BLaER1 treated with 17β-estradiol and CSF1 and Interleukin-3, amounts not matched to agents 10 nM and 100 nM (cell line): ENCODE measurements at regions not wholly inside any gene's neighbourhood (a gene's known extent, or its start where the extent isn't known, plus 50 kb on each side); places are given as distances from the start of the nearest gene placed in this dataset.
"Not testable (repeated sequence)": the region's sequence is repeated elsewhere in the genome, so short reads cannot be mapped to it uniquely, and the experiment has no call there.

Experiments used
- H3K27ac ChIP-seq, 11 experiments: shearing (Covaris generic); formaldehyde crosslinking; 2 replicates each; pipeline ENCODE4 v1.8.1; 2022
- H3K27me3 ChIP-seq, 11 experiments: shearing (Covaris generic); formaldehyde crosslinking; 2 replicates each; pipeline ENCODE4 v1.8.1; 2022
- H3K36me3 ChIP-seq, 11 experiments: shearing (Covaris generic); formaldehyde crosslinking; 2 replicates each; pipeline ENCODE4 v1.8.1; 2022
- H3K4me1 ChIP-seq, 10 experiments: shearing (Covaris generic); formaldehyde crosslinking; 2 replicates each; pipeline ENCODE4 v1.8.1; 2022
- H3K4me2 ChIP-seq, 11 experiments: shearing (Covaris generic); formaldehyde crosslinking; 2 replicates each; pipeline ENCODE4 v1.8.1; 2022
- H3K4me3 ChIP-seq, 10 experiments: shearing (Covaris generic); formaldehyde crosslinking; 2 replicates each; pipeline ENCODE4 v1.8.1; 2022
- H3K9ac ChIP-seq, 11 experiments: shearing (Covaris generic); formaldehyde crosslinking; 2 replicates each; pipeline ENCODE4 v1.8.1; 2022
- H3K9me3 ChIP-seq, 11 experiments: shearing (Covaris generic); formaldehyde crosslinking; replicated peaks in 1 of 11; 2 replicates each; pipeline ENCODE4 v1.8.1; 2022
- H4K20me1 ChIP-seq, 11 experiments: shearing (Covaris generic); formaldehyde crosslinking; 2 replicates each; pipeline ENCODE4 v1.8.1; 2022
- Cebpa-rat ChIP-seq, 11 experiments: shearing (Covaris generic); IDR thresholded peaks; 2 replicates each; pipeline ENCODE4 v1.8.1; 2022

DNA sequence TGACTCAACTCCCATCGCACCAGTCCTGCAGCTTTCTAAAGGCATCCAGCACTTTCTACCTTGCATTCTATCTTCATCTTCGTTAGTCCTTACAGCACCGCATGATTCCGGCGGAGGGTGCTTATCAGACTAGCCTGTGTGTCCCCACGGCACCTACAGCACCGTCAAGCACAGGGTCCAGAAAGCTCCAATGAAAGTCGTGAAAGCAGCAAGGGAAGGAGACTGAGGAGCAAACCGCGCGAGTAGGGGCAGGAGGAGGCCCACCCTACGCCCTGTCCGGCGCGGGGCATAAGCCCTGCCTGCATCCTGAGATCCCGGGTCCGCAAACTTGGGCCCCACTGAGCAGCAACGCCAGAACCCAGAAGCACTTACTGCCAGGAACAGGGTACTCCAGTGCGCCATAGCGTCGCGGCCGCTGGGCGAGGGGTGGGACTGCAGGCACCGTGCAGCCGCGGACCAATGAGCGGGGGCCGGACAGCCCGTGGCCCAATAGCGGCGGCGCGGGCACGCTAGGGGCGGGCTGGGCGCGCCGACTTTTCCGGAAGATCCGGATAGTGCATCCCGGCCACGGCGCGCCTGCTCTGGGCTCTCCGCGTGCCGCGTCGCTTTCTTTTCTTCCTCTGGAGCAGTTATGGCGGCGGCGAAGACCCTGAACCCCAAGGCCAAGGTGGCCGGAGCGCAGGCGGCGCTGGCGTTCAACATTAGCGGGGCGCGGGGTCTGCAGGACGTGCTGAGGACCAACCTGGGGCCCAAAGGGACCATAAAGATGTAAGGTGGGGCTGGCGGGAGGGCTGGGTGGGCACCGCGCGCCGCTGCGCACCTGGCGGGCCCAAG lies 122.1 kb upstream of the VKORC1L1 start:
- Histone ChIP-seq H3K9ac (peak overlapping the region; percentile 86 to 98 (median 90)), H4K20me1 (peaks cover 0 to 41% (median 32%) of the 10 kb centered on the region in 11 experiments; a peak in 16 of 22 replicates), H3K36me3 (peaks cover 9 to 39% (median 31%) of the 10 kb centered on the region in 11 experiments; a peak in 20 of 22 replicates), H3K4me2 (peak overlapping the region; percentile 75 to 89 (median 85)), H3K27me3 (no peaks in the 10 kb centered on the region), H3K27ac (peak overlapping the region; percentile 59 to 95 (median 89)), H3K9me3 (no peaks in the 10 kb centered on the region), H3K4me1 (peaks cover 21 to 28% (median 25%) of the 10 kb centered on the region in 10 experiments), H3K4me3 (peak overlapping the region; percentile 80 to 98 (median 94))
- TF ChIP-seq Cebpa-rat (IDR thresholded peaks at IDR 0.05): no peak

DNA sequence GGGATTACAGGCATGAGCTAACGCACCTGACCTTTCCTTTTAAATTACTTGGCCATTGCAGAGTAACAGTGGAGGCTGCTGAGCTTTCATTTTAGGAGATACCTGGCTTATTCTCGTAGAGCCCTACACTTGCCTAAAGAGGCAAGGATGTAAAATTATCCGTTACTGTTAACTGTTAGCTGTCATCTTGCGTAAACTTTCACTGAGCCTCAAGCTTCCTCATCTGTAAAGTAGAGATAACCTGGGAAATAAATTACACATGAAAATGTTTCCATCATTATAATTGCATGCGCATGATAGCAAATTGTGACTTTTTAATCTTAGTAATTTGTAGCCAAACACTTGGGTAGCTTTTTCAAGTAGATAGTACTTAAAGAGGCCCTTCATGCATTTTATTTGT lies 118.8 kb upstream of the VKORC1L1 start:
- H3K9me3 ChIP-seq, H3K4me2 ChIP-seq, H3K27me3 ChIP-seq, H3K4me3 ChIP-seq, H3K9ac ChIP-seq, H3K27ac ChIP-seq: not testable (repeated sequence)
- Histone ChIP-seq H4K20me1 (peaks cover 0 to 49% (median 32%) of the 10 kb centered on the region in 11 experiments; a peak in 16 of 22 replicates), H3K4me1 (peaks cover 19 to 28% (median 26%) of the 10 kb centered on the region in 10 experiments), H3K36me3 (peaks cover 21 to 66% (median 53%) of the 10 kb centered on the region in 11 experiments; a peak in 21 of 22 replicates)

DNA sequence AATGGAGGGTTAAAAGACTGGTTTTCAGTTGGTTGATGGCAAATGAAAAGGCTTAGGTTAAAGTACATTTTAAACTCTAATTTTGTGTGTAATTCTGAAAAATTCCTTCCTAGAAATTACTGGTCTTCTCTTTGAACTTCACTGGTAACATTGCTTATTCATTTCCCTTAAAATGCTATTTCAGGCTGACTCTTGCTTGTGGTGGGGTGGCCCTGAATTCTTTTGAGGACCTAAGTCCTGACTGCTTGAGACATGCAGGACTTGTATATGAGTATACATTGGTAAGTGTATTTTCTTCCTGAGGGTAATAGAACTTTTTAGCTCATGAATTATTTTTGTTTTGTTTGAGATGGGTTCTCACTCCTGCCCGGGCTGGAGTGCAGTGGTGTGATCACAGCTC lies 113.9 kb upstream of the VKORC1L1 start:
- not testable (repeated sequence) for H3K27ac ChIP-seq, H3K27me3 ChIP-seq, H3K4me2 ChIP-seq, H3K4me1 ChIP-seq, H3K9ac ChIP-seq, H3K4me3 ChIP-seq, H3K9me3 ChIP-seq
- Histone ChIP-seq H3K36me3 (peaks cover 43 to 78% (median 63%) of the 10 kb centered on the region in 11 experiments), H4K20me1 (peaks cover 0 to 42% (median 21%) of the 10 kb centered on the region in 11 experiments; a peak in 16 of 22 replicates)

DNA sequence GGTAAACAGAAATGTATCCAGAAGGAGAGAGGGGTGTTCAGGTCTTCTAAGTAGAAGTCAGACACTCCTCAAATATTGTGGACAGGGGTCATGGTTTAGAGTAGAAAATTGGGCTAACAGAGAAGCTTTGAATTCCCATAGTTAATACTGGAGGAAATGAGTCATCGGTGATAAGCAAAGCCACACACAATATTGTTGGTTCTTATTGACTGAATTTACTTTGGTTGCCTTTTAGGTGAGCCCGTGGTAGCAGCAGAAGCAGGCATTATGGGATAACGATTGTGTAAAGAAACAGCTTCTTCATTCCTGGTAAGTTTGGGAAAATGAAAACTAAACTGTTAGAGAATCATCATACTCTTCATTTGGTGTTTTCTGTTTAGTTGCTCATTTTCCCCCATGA lies 110.2 kb upstream of the VKORC1L1 start:
- not testable (repeated sequence) for H3K27me3 ChIP-seq, H3K27ac ChIP-seq

DNA sequence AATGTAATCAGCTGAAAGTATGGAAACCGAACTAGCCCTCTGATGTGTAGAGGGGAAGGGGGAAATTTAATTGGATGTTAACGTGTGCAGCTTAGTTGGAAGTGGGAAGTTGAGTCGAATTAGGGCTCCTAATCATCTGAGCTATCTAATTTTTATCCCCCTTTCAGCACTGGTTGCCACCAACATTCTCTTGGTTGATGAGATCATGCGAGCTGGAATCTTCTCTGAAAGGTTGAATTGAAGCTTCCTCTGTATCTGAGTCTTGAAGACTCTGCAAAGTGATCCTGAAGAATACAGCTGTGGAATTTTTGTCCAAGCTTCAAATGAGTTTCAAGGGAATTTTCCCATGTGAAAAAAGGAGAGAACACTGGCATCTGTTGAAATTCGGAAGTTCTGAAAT lies 109.8 kb upstream of the VKORC1L1 start:
- H3K9me3 ChIP-seq, H3K4me1 ChIP-seq, H3K9ac ChIP-seq, H3K4me3 ChIP-seq, H3K27ac ChIP-seq, H3K27me3 ChIP-seq: not testable (repeated sequence)
- 0 out of 22 replicates have a peak overlapping the region, but pooled peaks of 2 of the 11 experiments have one; percentile 16 to 20 for H3K4me2 ChIP-seq
- H3K36me3 ChIP-seq: peaks cover 22 to 43% (median 34%) of the 10 kb centered on the region in 11 experiments
- peaks cover 0 to 19% (median 13%) of the 10 kb centered on the region in 11 experiments; a peak in 12 of 22 replicates for H4K20me1 ChIP-seq

More for the DNA sequence above, 110.2 kb upstream of the VKORC1L1 start:
- H4K20me1 ChIP-seq: peaks cover 0 to 19% (median 13%) of the 10 kb centered on the region in 11 experiments; a peak in 12 of 22 replicates
- not testable (repeated sequence) for H3K4me3 ChIP-seq, H3K4me1 ChIP-seq, H3K9ac ChIP-seq, H3K9me3 ChIP-seq
- H3K4me2 ChIP-seq: 0 out of 22 replicates have a peak overlapping the region, but pooled peaks of 2 of the 11 experiments have one; percentile 16 to 20
- H3K36me3 ChIP-seq: peaks cover 22 to 47% (median 35%) of the 10 kb centered on the region in 11 experiments

DNA sequence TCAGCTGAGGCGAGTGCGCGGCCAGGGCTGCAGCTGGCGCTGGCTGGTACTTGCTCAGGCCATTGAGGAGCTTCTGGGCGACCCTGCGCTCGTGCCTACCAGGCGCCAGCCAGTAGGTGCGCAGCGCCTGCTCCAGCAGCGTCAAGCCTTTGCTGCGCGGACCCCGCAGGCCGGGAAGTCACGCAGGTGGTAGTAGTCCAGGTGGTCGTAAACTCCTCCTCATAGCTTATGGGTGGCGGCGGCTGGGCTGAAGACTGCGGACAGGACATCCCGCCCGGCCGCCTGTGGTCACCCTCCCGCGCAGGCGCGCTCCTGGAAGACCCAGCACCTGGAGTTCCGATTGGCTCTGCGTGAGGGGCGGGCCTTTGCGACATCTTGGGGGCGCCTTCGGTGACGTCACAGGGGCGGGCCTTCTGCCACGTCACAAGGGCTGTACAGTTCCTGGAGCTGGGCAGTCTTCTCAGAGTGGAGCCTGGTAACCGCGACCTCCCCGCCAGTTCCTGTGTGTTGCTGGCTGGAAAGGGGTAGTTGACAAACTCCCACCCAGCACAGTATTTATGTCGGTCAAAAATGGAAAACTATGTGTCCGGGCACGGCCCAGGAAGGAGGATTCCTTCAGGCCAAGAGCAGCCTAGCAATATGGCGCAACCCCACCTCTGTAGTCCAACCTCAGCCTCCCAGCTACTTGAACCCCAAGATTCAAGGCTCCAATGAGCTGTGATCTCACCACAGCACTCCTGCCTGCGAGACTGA lies 102.2 kb upstream of the VKORC1L1 start:
- peak overlapping the region; percentile 66 to 88 (median 77) for H3K4me2 ChIP-seq
- H3K4me1 ChIP-seq: peaks cover 0 to 15% (median 7%) of the 10 kb centered on the region in 10 experiments; a peak in 15 of 20 replicates
- peak overlapping the region; percentile 68 to 85 (median 80); a peak in 21 of 22 replicates for H3K9ac ChIP-seq
- H3K4me3 ChIP-seq: peak overlapping the region; percentile 69 to 84 (median 76)
- not testable (repeated sequence) for H3K36me3 ChIP-seq, H3K27me3 ChIP-seq, H4K20me1 ChIP-seq, H3K9me3 ChIP-seq
- TF ChIP-seq Cebpa-rat (IDR thresholded peaks at IDR 0.05): peak in 1 of 11 experiments; percentile 20; a peak in 1 of 22 replicates
- peak overlapping the region; percentile 65 to 83 (median 78) for H3K27ac ChIP-seq

DNA sequence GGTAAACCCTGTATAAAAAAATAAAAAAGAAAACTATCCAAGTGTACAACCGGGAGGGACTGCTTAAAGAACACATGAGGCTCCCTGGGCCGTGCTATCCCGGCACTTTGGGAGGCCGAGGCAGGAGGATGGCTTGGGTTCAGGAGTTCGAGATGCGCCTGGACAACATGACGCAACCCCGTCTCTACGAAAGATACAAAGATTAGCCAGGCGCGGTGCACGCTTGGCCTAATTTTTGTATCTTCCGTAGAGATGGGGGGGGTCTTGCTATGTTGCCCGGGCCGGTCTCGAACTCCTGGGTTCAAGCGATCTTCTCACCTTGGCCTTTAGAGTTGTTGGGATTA lies 101.7 kb upstream of the VKORC1L1 start:
- not testable (repeated sequence) for H3K9me3 ChIP-seq, H3K36me3 ChIP-seq, H4K20me1 ChIP-seq, H3K27me3 ChIP-seq
- H3K4me2 ChIP-seq: peak overlapping the region; percentile 66 to 88 (median 76)
- H3K4me1 ChIP-seq: peaks cover 0 to 20% (median 10%) of the 10 kb centered on the region in 10 experiments; a peak in 15 of 20 replicates
- H3K27ac ChIP-seq: peak overlapping the region; percentile 65 to 83 (median 78)
- H3K9ac ChIP-seq: peak overlapping the region; percentile 65 to 84 (median 79); a peak in 20 of 22 replicates
- H3K4me3 ChIP-seq: peak overlapping the region; percentile 69 to 84 (median 76)

DNA sequence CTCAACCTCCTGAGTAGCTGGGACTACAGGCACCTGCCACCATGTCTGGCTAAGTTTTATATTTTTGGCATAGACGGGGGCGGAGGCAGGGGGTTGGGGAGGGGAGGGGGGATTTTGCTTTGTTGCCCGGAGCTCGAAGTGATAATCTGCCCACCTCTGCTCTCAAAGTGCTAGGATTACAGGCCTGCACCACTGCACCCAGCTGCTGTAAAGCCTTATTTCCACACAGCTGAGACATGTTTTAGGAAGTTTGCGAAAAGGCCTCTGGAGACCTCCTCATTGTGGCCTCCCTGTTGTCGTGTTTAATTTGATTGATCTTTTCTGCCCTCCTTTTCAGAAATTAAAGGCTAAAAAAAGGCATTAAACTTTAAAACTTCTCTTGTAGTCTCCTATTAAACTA lies 96.2 kb upstream of the VKORC1L1 start:
- not testable (repeated sequence) for H3K36me3 ChIP-seq, H3K4me3 ChIP-seq, H4K20me1 ChIP-seq, H3K9me3 ChIP-seq, H3K27me3 ChIP-seq
- H3K9ac ChIP-seq: peak overlapping the region in 6 of 11 experiments; percentile 48 to 76 (median 75); a peak in 10 of 22 replicates
- H3K27ac ChIP-seq: peak overlapping the region in 8 of 11 experiments; percentile 23 to 87 (median 80); a peak in 14 of 22 replicates
- TF ChIP-seq Cebpa-rat (IDR thresholded peaks at IDR 0.05): peak in 5 of 11 experiments; percentile 47 to 77 (median 56); a peak in 5 of 22 replicates
- H3K4me2 ChIP-seq: peak overlapping the region in 6 of 11 experiments; percentile 41 to 68 (median 42); a peak in 9 of 22 replicates
- H3K4me1 ChIP-seq: peaks cover 0 to 28% (median 14%) of the 10 kb centered on the region in 10 experiments; a peak in 14 of 20 replicates

DNA sequence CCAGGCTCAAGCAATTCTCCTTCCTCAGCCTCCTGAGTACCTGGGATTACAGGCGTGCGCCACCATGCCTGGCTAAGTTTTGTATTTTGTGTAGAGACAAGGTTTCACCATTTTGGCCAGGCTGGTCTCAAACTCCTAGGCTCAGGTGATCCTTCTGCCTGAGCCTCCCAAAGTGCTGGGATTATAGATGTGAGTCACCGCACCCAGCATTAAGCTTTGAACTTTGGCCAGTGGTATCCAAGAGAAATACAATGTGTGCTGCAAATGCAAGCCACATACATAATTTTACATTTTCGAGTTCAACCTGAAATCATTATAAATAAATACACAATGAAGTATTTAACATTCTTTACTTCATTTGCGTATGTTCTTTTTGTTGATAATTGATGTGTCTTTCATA lies 82.9 kb upstream of the VKORC1L1 start:
- H3K36me3 ChIP-seq, H3K9ac ChIP-seq, H3K27ac ChIP-seq, H3K27me3 ChIP-seq, H4K20me1 ChIP-seq, H3K4me3 ChIP-seq, H3K9me3 ChIP-seq, H3K4me2 ChIP-seq, H3K4me1 ChIP-seq: not testable (repeated sequence)

DNA sequence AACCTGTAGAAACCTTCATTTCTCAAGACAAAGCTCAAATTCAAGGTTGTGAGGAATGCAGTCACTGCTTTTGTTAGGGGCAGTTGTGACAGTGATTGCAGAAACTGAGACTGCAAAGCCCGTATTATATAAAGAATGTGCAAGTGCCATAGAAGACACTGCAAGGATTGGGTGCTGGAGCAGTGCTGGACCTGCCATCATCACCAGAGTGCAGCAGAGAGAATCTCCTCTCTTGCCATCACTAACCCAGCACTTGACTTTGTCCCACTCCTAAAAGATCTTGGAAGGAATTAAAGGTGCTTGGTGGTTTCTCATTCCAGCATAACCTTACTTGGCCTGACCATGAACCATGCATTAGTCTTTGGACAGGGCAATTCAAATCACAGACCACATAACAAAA lies 81.1 kb upstream of the VKORC1L1 start:
- H3K9ac ChIP-seq, H3K4me2 ChIP-seq, H3K27me3 ChIP-seq, H3K4me3 ChIP-seq, H3K27ac ChIP-seq, H3K4me1 ChIP-seq, H3K9me3 ChIP-seq, H3K36me3 ChIP-seq, H4K20me1 ChIP-seq: not testable (repeated sequence)

DNA sequence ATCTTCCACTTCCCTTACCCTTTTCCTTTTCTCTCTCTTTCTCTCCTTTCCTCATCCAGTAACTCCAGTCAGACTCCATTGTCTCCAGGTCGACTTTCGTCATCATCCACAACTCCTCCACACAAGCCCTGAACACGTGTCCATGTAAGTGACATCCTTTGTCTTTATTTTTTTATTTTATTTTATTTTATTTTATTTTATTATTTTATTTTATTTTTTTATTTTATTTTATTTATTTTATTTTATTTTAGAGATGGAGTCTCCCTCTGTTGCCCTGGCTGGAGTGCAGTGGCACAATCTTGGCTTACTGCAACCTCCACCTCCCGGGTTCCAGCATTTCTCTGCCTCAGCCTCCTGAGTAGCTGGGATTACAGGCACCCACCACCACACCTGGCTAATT lies 80.1 kb upstream of the VKORC1L1 start:
- not testable (repeated sequence) for H3K9me3 ChIP-seq, H3K9ac ChIP-seq, H3K4me3 ChIP-seq, H3K4me1 ChIP-seq, H3K36me3 ChIP-seq, H4K20me1 ChIP-seq, H3K27ac ChIP-seq, H3K27me3 ChIP-seq, H3K4me2 ChIP-seq

DNA sequence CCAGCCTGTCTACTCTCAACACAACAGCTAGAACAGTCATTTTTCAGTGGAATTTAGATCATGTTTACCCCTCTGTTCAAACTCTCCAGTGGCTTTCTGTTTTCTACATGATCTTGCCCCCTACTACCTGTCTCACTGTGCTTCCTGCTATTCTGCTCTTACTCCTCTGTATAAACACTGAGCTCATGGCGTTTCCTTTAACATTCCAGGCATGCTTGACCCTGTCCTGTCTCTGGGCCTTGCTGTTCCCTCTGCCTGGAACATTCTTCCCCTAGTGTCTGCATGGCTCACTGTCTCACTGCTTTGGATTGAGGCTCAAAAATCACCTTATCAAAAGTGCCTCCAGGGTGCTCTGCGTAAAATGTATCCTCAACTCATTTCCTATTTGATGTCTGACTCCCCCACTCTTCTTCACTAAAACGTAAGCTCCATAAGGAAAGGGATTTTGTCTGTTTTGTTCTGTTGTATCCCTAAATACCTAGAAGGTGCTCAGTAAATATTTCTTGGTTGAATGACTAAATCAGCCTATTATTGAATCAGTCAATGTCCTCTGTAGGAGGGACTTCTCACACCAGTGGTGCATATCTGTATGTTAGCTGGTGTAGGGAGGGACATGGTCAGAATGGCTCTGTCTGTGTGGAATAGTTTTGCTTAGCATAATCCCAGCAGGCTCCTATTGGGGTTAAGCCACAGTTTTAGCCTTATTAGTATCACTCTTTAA lies 78.0 kb upstream of the VKORC1L1 start:
- H3K27ac ChIP-seq, H3K9me3 ChIP-seq, H3K4me2 ChIP-seq, H3K9ac ChIP-seq, H3K27me3 ChIP-seq, H4K20me1 ChIP-seq, H3K36me3 ChIP-seq, H3K4me3 ChIP-seq: not testable (repeated sequence)
- peaks cover 0 to 15% (median 9%) of the 10 kb centered on the region in 10 experiments; a peak in 14 of 20 replicates for H3K4me1 ChIP-seq
